Right lobe of liver (tissue), 6 donors: ENCODE measurements at regions not wholly inside any gene's neighbourhood (a gene's known extent, or its start where the extent isn't known, plus 50 kb on each side); places are given as distances from the start of the nearest gene placed in this dataset.

Source experiments
- ATAC-seq, 4 donors: fragments of 200-7000 bp; cut with Tn5 transposase; one replicate each; pipeline ENCODE4 v1.9.1; 2020; ENCODE audit warnings: mild to moderate bottlenecking in 4 of 4, moderate library complexity in 4 of 4
- DNase-seq, 3 donors: peaks; one replicate each; pipeline ENCODE4 v3.0.0-alpha.2; 2020
- H3K27ac ChIP-seq, 3 donors: fragments of 200-600 bp; one replicate each; pipeline ENCODE4 v1.8.0; 2022
- H3K27me3 ChIP-seq, 2 donors: fragments of 200-600 bp; one replicate each; pipeline ENCODE4 v1.8.0; 2022
- H3K36me3 ChIP-seq, 4 donors: fragments of 200-600 bp; sonication (generic) in 1 of 4; one replicate each; pipeline versions ENCODE4 v1.5.1 to v1.8.0; 2017 to 2022; ENCODE audit warnings: control low read depth in 1 of 4
- H3K4me1 ChIP-seq, 4 donors: fragments of 200-600 bp; sonication (generic) in 1 of 4; one replicate each; pipeline versions ENCODE4 v1.5.1 to v1.8.0; 2017 to 2022; ENCODE audit warnings: control low read depth in 1 of 4
- H3K4me3 ChIP-seq, 3 donors: fragments of 200-600 bp; one replicate each; pipeline ENCODE4 v1.8.0; 2022
- H3K9me3 ChIP-seq, 4 donors: fragments of 200-600 bp; sonication (generic) in 1 of 4; one replicate each; pipeline versions ENCODE4 v1.5.1 to v1.8.0; 2017 to 2022; ENCODE audit warnings: control low read depth in 1 of 4
- CTCF ChIP-seq, 4 donors: fragments of 200-600 bp in 3 of 4; fragments of 450-650 bp in 1 of 4; IDR thresholded peaks; one replicate each; pipeline versions ENCODE4 v1.5.1 to v1.8.0; 2016 to 2022; ENCODE audit warnings: antibody characterized with exemption in 4 of 4, mild to moderate bottlenecking in 2 of 4
- POLR2A ChIP-seq: fragments of 450-650 bp; IDR thresholded peaks from one replicate; pipeline ENCODE4 v1.6.1; 2017; ENCODE audit warnings: antibody characterized with exemption, mild to moderate bottlenecking
- WGBS: methylation state at CpG from one replicate; pipeline ENCODE4 v1.1.6; 2018; ENCODE audit warnings: low coverage, low lambda C conversion rate; ENCODE audit not compliant: insufficient coverage; ENCODE audit errors: missing lambda C conversion rate; 5-methylcytosine and 5-hydroxymethylcytosine counted together
- intact Hi-C, 2 donors: fragments of 100-400 bp; cut with DNase I; formaldehyde crosslinking; loops; one replicate each; pipeline versions ENCODE4 v1.11.2 to v1.14.1; 2022
- donor health status: DM: no; HTN: yes; CAD: no.
- donor health status: DM: no; HTN: no; CAD: no.
- donor health status: DM: no; HTN: no; CAD: no.
- donor health status: DM: no; HTN: yes; CAD: no.
- donor health status: DM: no; HTN: yes; CAD: no.

DNA sequence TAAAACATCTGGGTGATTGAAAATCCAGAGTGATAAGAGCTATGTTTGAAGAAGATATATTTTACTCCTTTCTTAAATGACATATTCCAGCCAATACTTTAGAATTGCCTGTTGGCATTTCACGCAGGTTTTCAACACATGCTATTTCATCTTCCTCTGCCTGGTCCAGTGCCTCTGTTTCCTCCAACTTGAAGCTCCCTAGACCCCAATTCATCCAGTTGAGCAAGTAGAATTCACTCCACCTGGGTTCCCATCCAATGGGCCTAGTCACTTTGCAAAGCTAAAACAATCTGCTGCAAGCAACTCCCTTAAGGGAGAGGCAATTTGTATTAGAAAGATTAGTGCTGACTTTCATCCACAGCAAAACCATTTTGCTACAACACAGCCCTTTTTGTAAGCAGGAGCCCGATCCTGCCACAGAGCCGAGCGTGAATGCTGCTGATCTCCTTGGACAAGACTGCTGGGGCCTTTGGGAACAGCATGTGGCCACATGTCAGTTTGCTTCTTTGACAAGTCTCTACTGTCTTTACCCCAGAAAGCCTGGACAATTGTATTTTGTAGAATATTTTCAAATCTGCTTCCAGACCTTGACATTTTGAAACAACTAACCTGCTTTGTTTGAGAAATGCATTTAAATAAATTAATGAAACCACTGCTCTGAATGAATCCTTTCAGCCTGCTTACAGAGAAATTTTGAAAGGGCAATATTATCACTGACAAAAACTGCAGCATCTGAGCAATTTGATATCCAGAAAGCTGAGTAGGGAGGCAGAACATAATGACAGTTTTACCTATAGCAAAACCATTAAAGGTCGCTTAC lies 259.1 kb downstream of the TDRD15 start:
- Histone ChIP-seq H3K36me3 (no peaks in the 10 kb centered on the region), H3K9me3 (no peaks in the 10 kb centered on the region), H3K27ac (no peak overlapping the region), H3K4me3 (no peak overlapping the region), H3K27me3 (no peaks in the 10 kb centered on the region), H3K4me1 (no peaks in the 10 kb centered on the region)
- no peak for DNase-seq
- TF ChIP-seq CTCF (IDR thresholded peaks at IDR 0.05) (no peak), POLR2A (no peak)
- ATAC-seq: no peak
- intact Hi-C loops: no loop called here
- 85% methylated on average over 2 of the region's 5 CpGs for WGBS

GRCh38 chr2:21386666-21387065 lies 262.9 kb downstream of the TDRD15 start:
- DNase-seq: no peak
- H3K9me3 ChIP-seq: no peaks in the 10 kb centered on the region
- intact Hi-C loops: no loop called here
- H3K27ac ChIP-seq: no peak overlapping the region
- TF ChIP-seq POLR2A (no peak), CTCF (IDR thresholded peaks at IDR 0.05) (no peak)
- H3K4me3 ChIP-seq: no peak overlapping the region
- no peaks in the 10 kb centered on the region for H3K27me3 ChIP-seq
- 69% methylated on average over 3 of the region's 3 CpGs for WGBS
- ATAC-seq: no peak
- no peaks in the 10 kb centered on the region for H3K36me3 ChIP-seq
- H3K4me1 ChIP-seq: no peaks in the 10 kb centered on the region

- H3K36me3 ChIP-seq: no peaks in the 10 kb centered on the region
- TF ChIP-seq POLR2A: no peak
- no peak for TF ChIP-seq CTCF (IDR thresholded peaks at IDR 0.05)
- no peak overlapping the region for H3K27ac ChIP-seq
- intact Hi-C loops: no loop called here
- H3K4me1 ChIP-seq: peaks cover 0 to 8% (median 0%) of the 10 kb centered on the region in 4 donors
- no peak overlapping the region for H3K4me3 ChIP-seq
- WGBS: 32% methylated on average over 3 of the region's 4 CpGs
- no peak for ATAC-seq
- H3K27me3 ChIP-seq: no peaks in the 10 kb centered on the region
- DNase-seq: no peak
- H3K9me3 ChIP-seq: no peaks in the 10 kb centered on the region
Observed at GRCh38 chr2:21392649-21393048, 268.9 kb downstream of the TDRD15 start.

- no peaks in the 10 kb centered on the region for H3K36me3 ChIP-seq
- H3K4me1 ChIP-seq: peaks cover 0 to 8% (median 0%) of the 10 kb centered on the region in 4 donors
- TF ChIP-seq POLR2A: no peak
- no peak for TF ChIP-seq CTCF (IDR thresholded peaks at IDR 0.05)
- no peaks in the 10 kb centered on the region for H3K9me3 ChIP-seq
- no peak for ATAC-seq
- H3K27ac ChIP-seq: no peak overlapping the region
- intact Hi-C loops: no loop called here
- 31% methylated on average over 3 of the region's 5 CpGs for WGBS
- DNase-seq: no peak
- H3K27me3 ChIP-seq: no peaks in the 10 kb centered on the region
- no peak overlapping the region for H3K4me3 ChIP-seq
Observed at GRCh38 chr2:21393173-21393572, 269.4 kb downstream of the TDRD15 start.
